ENCODE measurements at regions not wholly inside any gene's neighbourhood (a gene's known extent, or its start where the extent isn't known, plus 50 kb on each side); places are given as distances from the start of the nearest gene placed in this dataset.
A peak's percentile ranks its signal among the peaks of the same experiment; 100 is the strongest.

DNA sequence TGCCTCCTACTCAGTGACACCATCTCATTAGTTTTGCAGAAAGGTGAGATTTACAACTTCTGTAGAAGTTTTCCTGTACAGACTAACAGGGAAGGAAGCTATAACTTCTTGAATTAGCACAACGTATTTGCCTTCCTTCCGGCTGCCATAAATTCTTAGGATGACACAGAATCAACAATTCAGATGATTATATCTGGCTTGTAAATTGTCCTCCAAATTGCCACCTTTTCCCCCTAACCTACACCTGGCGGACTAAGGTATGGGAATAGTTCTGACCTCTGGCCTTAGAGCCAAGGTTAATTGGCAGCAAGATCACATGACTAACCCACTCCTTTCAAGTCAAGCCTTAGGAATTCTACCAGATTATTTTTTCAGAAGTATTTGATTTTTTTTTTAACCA, 284.3 kb downstream of the LMO4 start:
- DNase-seq, result no peak

GRCh38 chr1:87615491-87615890, 286.8 kb downstream of the LMO4 start:
- no peak for DNase-seq

- no peak for DNase-seq
Observed at GRCh38 chr1:87615901-87616300, 287.2 kb downstream of the LMO4 start.

GRCh38 chr1:87620807-87621206, 292.1 kb downstream of the LMO4 start:
- DNase-seq, result no peak

DNA sequence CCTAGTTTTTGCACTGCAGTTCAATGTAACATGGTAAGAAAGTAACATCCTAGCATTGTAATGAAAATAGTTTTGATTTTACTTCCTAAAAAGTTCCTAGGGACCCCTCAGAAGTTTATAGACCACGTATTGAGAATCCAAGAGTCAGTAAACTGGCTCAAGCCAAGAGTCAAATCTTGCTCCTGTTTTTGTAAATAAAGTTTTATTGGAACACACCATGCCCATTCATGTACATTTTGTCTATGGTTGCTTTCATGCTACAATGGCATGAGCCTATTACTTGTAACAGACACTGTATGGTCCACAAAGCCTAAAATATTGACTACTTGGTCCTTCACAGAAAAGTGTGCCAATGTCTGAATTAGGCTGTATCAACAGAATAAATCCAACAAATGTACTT, 301.0 kb downstream of the LMO4 start:
- DNase-seq, result no peak

DNA sequence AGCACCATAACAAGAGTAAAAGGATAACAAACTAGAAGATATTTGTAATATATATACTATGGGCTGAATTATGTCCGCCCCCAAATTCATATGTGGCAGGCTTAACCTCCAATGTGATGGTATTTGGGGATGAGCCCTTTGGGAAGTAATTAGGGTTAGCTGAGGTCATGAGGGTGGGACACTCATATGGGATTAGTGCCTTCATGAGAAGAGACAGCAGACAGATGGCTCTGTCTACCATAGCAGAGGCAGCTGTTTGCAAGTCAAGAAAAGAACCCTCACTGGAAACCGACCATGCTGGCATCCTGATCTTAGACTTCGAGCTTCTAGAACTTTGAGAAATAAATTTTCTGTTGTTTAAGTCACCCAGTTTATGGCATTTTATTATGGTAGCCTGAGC, 303.6 kb downstream of the LMO4 start:
- no peak for DNase-seq

GRCh38 chr1:87636198-87636892, 307.7 kb downstream of the LMO4 start:
- no peak for DNase-seq

- DNase-seq, result no peak
Observed at GRCh38 chr1:87638636-87639035, 310.0 kb downstream of the LMO4 start.

GRCh38 chr1:87641996-87642395, 313.3 kb downstream of the LMO4 start:
- no peak for DNase-seq

- no peak for DNase-seq
Observed at GRCh38 chr1:87642581-87643221, 314.0 kb downstream of the LMO4 start.

DNA sequence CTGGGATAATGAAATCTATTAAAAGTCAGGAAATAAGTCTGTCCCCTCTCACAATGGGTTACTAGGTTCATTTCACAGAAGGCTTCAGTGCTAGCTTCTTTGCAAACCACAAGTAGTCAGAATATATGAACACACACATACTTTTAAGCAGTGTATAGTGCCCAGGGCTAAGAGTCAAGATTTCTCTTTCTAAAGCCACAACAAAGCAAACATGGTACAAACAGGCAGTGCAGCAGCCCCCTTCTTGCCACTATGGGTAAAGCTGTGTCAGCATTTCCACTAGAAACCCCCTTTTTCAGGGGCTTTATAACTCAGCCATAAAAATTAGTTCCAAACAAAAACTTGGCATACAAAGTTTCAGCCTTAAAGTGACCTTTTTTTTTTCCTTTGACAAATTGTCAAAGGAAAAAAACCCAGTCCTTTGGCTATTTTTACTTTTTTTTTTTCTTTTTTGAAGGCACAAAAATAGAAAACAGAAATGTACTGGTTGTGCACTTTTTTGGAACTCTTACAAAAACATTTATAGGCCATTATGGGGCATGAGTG, 315.4 kb downstream of the LMO4 start:
- no peak for DNase-seq

GRCh38 chr1:87644579-87645190, 316.0 kb downstream of the LMO4 start:
- peak in 4 of 56 donors; percentile 1 to 14 (median 10) for DNase-seq

DNA sequence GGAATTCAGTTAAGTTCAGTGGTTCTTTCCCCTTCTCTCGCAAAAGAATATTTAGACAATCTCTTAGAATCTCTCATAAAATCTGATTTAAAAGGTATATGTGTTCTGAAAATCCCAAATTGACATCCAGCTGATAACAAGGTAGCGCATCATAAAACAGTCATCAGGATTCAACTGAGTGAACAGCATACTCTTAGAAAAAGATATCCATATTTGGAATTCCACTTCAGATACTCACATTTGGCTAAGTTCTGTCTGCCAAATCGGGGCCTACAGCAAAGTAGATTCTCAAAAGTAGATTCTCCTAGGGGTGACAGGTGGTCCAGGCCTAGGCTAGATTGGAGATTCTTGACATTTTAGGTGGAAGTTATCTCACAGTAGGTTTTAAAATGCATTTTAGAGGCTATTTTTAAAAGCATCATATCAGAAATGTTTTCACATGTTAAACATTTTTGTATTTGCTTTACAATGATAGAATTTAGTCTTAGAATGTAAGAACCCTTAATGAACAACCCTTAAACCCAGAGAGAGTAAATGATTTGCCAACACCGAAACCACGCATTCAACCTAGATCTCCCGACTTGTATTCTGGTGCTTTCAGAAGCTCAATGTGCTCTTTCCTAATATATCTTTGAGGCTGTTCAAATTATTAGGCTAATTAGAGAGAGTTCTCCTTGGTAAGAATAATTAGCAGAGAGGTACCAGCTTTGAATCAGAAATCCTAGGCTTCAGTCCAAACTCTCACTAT, 318.9 kb downstream of the LMO4 start:
- DNase-seq, result no peak

GRCh38 chr1:87648323-87649119, 319.8 kb downstream of the LMO4 start:
- no peak for DNase-seq

GRCh38 chr1:87650306-87650705, 321.6 kb downstream of the LMO4 start:
- no peak for DNase-seq

GRCh38 chr1:87652176-87652575, 323.5 kb downstream of the LMO4 start:
- no peak for DNase-seq

- DNase-seq, result no peak
Observed at GRCh38 chr1:87665151-87665550, 336.5 kb downstream of the LMO4 start.

DNA sequence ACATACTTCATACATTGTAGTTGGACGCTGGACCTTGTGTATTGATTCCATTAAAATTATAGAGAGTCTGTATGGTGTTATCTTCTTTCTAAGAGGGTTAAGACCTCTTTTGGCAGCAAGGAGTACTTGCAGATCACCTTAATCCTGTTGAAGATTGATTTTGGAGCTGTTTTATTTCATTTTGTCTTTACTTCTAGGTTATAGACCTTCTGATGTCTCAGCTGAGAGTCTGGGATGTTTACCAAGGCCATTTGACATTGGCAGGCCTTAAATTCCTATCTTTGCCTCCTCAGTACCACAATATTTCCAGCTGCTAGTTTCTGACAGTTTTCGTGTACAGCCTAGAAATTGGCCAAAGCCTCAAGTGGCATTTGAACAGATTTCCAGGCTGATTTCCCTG, 338.0 kb downstream of the LMO4 start:
- DNase-seq, result no peak

- no peak for DNase-seq
Observed at GRCh38 chr1:87669674-87670073, 341.0 kb downstream of the LMO4 start.

- DNase-seq, result no peak
Observed at GRCh38 chr1:87673309-87673708, 344.6 kb downstream of the LMO4 start.

DNA sequence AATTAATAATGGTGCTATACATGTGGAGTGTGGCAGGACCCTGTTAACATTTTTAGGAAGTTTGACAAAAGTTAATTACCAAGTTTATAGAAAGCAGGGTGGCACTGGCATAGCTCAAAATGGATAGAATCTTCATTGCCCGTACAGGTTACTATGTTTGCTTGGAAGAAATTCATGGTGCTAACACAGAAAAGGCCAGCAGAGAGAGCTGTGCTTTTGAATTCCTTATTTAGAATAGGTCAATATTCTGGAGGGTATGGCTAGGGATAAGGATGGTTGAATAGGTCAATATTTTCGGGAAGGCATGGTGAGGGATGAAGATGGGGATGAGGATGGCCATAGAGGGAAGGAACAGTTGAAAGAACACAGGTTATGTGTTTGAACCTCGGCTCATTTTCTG, 345.1 kb downstream of the LMO4 start:
- DNase-seq, result no peak
